GM20431 (cell line): ENCODE measurements at regions not wholly inside any gene's neighbourhood (a gene's known extent, or its start where the extent isn't known, plus 50 kb on each side); places are given as distances from the start of the nearest gene placed in this dataset.

Source experiments
- in situ Hi-C: fragments of 300-500 bp; cut with MseI, MboI; formaldehyde crosslinking; loops from one replicate; pipeline ENCODE4 v1.15.0; 2020; ENCODE audit warnings: low sequenced_read_pairs; ENCODE audit not compliant: unreplicated experiment

DNA sequence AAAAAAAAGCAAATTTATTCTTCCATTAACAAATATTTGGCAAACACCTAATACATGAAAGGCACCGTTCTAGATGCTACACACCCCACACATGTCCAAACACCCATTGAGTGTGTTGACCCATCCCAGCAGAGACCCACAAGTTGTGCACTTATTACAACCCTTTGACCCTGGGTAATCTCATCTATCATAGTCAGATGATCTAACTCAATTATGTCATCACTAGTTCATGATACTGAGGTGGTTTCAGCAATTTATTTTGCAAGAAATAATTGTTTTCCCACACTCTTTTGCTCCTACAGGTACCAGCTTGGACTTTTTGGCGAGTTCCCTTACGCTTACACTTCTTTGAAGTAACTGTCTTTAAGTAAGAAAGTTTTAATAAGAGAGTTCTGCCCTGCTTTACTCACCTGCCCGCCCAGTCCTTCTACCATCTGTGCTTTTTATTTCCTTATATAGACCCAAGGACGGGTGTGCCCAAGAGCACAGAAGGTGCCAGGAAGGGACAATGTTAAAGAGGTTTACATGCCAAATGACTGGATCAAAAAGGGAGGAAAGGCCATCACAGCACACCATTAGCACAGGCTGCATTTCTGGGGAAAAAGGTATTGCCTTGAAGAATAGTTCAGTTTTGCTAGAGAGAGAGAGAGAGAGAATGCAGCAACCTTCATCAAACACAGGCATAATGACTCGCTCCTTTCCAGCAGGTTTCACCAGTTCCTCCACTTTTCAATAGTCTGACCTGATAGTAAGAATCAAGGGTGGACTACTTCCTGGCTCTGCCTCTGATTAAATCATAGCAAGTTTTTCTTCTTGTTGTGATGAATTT is 54.5 kb upstream of the ATP11B start:
- in situ Hi-C loops: no loop called here

DNA sequence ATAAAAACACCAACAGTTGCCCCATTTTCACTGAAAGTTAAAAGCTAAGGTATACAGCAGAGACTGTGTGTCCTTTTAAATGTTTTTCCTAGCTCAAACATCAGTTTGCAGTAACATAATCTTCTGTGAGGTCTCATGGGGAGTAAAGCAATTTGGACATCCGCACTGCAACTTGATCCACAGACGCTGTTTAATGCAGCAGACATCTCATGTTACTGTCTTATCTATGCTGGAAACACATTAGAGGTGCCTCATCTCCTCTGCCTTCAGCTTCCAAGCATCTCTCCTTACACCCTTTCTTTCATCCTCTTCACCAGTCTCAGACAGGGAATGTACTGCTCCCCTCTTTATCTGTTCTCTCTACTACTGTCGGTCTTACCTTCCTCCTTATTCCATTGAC is 53.7 kb upstream of the ATP11B start:
- in situ Hi-C loops: no loop called here

DNA sequence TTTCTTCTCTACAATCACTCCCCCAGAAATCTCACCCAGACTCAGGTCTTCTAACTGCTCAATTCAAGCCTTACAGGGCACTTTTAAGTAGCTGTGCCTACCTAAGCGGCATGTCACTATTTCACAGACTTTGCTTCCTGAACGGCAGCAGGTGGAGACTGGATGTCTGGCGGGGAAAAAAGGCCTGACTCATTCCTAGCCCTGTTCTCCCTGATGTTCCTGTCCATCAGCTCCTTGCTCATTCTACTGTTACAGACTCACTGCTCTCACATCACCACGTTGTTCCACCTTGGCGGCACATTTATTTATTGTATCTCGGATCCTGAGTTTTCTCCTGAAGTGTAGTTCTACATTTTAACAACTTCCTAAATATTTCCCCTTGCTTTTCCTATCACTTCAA is 52.6 kb upstream of the ATP11B start:
- in situ Hi-C loops: no loop called here

DNA sequence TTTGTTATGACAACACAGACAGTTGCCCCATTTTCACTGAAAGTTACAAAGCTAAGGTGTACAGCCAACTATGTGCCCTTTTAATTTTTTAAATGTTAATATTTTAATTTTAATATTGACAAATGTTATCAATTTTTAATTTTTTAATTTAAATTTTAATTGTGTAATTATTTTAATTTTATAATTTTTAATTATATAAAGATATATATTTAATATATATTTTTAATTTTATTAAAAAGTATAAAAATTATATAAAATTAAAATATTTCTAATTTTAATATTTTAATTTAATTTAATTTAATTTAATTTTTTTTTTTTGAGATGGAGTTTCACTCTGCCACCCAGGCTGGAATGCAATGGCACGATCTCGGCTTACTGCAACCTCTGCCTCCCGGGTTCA is 52.1 kb upstream of the ATP11B start:
- in situ Hi-C loops: no loop called here
